ENCODE measurements at regions not wholly inside any gene's neighbourhood (a gene's known extent, or its start where the extent isn't known, plus 50 kb on each side); places are given as distances from the start of the nearest gene placed in this dataset.

- DNase-seq = peak; percentile 90
Observed at GRCh38 chr11:128324531-128325141, 262.7 kb downstream of the ETS1 start.

GRCh38 chr11:128324051-128324481 lies 263.3 kb downstream of the ETS1 start:
- no peak for DNase-seq

- DNase-seq = peak; percentile 75
Observed at GRCh38 chr11:128323381-128323780, 264.0 kb downstream of the ETS1 start.

GRCh38 chr11:128318856-128319474 lies 268.4 kb downstream of the ETS1 start:
- DNase-seq = peak; percentile 90

GRCh38 chr11:128316541-128317227 lies 270.7 kb downstream of the ETS1 start:
- peak; percentile 13 for DNase-seq

- DNase-seq = no peak
Observed at GRCh38 chr11:128315933-128316332, 271.4 kb downstream of the ETS1 start.

- no peak for DNase-seq
Observed at GRCh38 chr11:128313931-128314330, 273.4 kb downstream of the ETS1 start.

- no peak for DNase-seq
Observed at GRCh38 chr11:128311742-128312719, 275.3 kb downstream of the ETS1 start.

GRCh38 chr11:128310676-128311445 lies 276.5 kb downstream of the ETS1 start:
- no peak for DNase-seq

- no peak for DNase-seq
Observed at GRCh38 chr11:128310005-128310404, 277.4 kb downstream of the ETS1 start.

GRCh38 chr11:128308794-128309193 lies 278.6 kb downstream of the ETS1 start:
- no peak for DNase-seq

GRCh38 chr11:128305588-128305987 lies 281.8 kb downstream of the ETS1 start:
- peak; percentile 55 for DNase-seq

GRCh38 chr11:128304666-128305485 lies 282.5 kb downstream of the ETS1 start:
- peak; percentile 75 for DNase-seq

GRCh38 chr11:128304116-128304515 lies 283.2 kb downstream of the ETS1 start:
- DNase-seq = no peak

- DNase-seq = no peak
Observed at GRCh38 chr11:128303383-128303782, 284.0 kb downstream of the ETS1 start.

- peak; percentile 95 for DNase-seq
Observed at GRCh38 chr11:128302425-128303186, 284.8 kb downstream of the ETS1 start.

- no peak for DNase-seq
Observed at GRCh38 chr11:128301756-128302155, 285.6 kb downstream of the ETS1 start.

GRCh38 chr11:128300785-128301184 lies 286.6 kb downstream of the ETS1 start:
- DNase-seq = peak; percentile 69

GRCh38 chr11:128299132-128299726 lies 288.1 kb downstream of the ETS1 start:
- DNase-seq = no peak

- no peak for DNase-seq
Observed at GRCh38 chr11:128298271-128298670, 289.1 kb downstream of the ETS1 start.
